IPS DF 4.7 (cell line): ENCODE measurements at regions not wholly inside any gene's neighbourhood (a gene's known extent, or its start where the extent isn't known, plus 50 kb on each side); places are given as distances from the start of the nearest gene placed in this dataset.
"Not testable (repeated sequence)": the region's sequence is repeated elsewhere in the genome, so short reads cannot be mapped to it uniquely, and the experiment has no call there.

Experiments
- DNase-seq: peaks from one replicate; pipeline ENCODE4 v3.0.0-alpha.2; 2013; ENCODE audit warnings: low spot score; ENCODE audit errors: extremely low read depth

DNA sequence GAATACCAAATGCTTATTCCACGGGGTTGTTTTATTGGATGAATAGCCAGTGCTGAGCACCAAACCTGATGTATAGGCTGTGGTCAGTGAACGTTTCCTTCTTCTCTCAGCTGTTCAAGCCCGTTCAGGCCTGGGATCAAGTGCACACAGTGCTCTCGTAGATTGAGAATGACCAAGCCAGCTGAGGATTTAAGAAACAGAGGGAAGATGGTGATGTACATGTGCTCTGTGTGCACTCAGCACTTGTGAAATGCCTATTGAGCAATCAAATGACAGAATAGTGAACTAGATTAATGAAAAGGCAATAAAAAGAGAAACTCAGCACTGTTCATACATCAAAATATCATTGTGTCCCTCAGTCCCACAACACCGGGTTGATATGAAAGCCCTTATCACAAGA is 302.5 kb downstream of the BMPER start:
- no peak for DNase-seq

DNA sequence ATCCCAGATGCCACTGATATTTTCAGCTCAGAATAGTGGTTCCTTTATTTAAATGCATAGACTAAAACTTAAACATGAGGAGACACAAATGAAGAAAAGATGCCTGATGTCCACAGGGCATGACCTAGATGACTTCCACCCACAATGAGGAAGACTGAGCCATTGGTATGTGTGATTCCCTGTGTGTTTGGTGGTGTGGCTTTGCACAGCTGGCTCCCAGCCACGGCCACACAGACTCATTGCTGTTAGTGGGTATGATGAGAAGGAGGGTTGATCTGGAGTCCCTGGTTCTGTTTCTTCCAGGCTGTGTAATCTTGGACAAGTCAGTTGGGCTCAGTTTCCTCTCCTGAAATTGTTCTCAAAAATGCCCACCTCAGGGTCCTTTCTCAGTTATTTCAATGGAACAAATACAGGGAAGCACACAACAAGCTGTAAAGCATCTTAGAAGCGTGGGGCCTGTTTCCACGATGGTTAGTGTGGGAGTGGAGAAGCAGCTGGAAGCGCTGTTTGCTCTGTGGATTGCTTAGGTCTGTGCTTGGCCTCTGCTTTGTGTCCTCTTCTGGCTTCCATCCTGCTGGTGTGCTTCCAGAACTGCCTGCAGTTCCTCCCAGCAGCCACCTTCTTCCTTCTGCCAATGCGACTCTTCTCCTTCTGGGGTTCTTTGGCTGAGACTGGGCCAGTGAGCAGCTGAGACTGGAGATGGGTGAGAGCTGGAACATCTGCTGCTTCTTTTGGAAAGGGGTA is 303.7 kb downstream of the BMPER start:
- no peak for DNase-seq

- DNase-seq: no peak
Measured at GRCh38 chr7:34211018-34211417, 305.7 kb downstream of the BMPER start.

DNA sequence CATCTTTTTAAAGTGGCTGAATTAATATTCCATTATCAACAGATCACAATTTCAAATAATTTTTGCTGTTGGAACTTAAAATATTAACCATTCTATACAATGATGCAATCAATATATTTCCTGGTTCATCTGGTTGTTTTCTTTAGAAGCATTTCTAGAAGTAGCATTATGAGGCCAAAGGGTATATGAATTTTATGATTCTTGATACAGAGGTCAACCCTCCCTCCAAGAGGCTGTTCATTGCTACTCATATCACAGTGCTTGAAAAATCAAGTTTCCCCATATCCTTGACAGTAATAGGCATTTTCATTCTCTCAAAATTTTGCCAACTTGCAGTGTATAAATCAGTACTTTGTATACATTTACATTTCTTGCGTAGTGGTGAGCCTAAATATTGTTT is 312.6 kb downstream of the BMPER start:
- DNase-seq: no peak

- no peak for DNase-seq
Measured at GRCh38 chr7:34219153-34219718, 313.9 kb downstream of the BMPER start.

GRCh38 chr7:34220506-34221185 is 315.3 kb downstream of the BMPER start:
- DNase-seq: no peak

DNA sequence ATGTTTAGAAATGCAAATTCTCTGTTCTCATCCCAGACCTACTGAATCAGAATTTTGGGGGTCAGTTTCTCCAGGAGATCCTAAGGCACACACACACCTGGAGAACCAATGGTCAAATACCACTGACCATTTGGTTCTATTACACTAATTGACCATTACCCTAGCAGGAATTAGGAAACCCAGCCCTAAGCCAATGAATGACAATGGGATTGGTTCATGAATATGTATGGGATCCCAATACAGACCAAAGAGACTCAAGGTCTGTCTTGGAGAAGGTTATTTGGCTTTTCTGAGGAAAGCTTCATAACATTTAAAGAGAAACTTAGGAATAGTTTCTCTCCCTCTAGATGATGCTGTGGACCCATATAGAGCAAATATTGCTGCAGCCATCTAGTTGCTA is 317.0 kb downstream of the BMPER start:
- DNase-seq: no peak

GRCh38 chr7:34222722-34223121 is 317.4 kb downstream of the BMPER start:
- DNase-seq: no peak

DNA sequence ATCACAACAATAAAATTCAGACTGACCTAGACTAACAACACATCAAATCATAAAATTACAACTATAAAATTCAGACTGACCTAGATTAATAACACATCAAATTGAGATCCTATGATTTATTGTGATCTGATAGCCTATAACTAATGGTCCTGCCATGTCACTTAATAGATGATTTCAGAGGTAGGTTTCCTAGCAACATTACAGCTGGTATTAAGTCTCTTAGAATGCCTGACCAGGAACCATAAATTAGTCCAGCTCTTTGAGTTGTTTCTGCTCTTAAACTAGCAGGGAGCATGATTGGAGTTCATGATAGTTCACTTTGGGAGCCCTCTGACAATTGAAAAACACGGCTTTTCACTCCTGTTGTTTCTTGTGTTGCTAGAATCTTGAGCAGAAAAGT is 318.9 kb downstream of the BMPER start:
- DNase-seq: no peak

GRCh38 chr7:34225193-34225592 is 319.9 kb downstream of the BMPER start:
- no peak for DNase-seq

DNA sequence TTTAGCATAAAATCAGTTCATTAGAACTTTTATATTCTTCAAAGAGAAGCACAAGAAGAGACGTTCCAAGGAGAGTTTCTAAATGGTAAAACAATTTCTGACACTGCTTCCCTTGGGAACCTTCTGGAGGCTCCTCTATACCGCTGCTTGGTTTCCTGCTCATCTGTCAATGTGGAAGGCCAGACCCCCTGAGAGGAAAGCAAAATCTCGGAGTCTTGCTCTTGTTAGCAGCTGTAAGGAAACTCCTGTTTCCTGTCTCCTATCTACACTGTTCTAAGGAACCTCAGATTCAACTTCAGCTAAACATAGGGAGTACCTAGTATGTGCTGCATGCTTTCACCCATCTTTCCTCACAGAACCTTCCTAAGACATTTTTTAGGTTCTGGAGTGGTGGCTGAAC is 322.2 kb downstream of the BMPER start:
- no peak for DNase-seq

DNA sequence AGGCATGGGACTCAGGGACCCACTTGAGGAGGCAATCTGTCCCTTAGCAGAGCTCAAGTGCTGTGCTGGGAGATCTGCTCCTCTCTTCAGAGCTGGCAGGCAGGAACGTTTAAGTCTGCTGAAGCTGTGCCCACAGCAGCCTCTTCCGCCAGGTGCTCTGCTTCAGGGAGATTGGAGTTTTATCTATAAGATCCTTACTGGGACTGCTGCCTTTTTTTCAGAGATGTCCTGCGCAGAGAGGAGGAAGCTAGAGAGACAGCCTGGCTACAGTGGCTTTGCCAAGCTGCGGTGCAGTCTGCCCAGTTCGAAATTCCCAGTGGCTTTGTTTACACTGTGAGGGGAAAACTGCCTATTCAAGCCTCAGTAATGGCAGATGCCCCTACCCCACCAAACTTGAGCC is 329.8 kb downstream of the BMPER start:
- not testable (repeated sequence) for DNase-seq

GRCh38 chr7:34236057-34236456 is 330.7 kb downstream of the BMPER start:
- DNase-seq: no peak

- no peak for DNase-seq
Measured at GRCh38 chr7:34236839-34237492, 331.6 kb downstream of the BMPER start.

DNA sequence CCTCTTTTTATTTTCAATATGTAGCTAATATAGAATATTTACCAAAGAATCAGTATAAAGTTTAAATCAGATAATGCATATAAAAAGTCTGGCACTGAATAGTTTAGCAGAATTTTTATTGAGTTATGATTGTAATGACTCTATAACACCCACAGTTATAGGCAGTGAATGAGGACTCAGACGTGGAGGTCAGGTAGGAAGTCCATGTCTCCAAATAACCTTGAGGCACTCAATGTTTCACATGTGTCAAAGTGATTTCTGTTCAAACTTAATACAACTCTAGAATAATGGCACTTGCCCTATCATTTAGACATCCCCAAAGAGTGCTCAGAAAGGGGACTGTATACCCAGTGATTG is 332.1 kb downstream of the BMPER start:
- no peak for DNase-seq

DNA sequence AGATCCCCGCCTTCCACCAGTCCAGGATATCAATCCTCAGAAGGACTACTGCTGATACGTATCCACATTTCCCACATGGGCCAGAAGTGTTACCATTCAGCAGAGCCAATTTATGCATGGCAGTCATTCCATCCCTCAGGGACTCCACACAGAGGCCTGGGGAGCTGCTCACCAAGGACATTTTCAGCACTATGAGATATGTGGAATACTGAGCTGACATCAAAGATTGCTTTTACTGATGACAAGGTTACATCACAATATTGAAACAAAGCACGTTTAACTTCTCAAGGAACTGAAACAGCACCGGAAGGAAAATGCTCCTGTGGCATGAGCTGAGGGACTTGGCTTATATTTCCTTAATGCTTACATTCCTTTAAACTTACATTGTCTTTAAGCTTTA is 335.1 kb downstream of the BMPER start:
- DNase-seq: no peak

DNA sequence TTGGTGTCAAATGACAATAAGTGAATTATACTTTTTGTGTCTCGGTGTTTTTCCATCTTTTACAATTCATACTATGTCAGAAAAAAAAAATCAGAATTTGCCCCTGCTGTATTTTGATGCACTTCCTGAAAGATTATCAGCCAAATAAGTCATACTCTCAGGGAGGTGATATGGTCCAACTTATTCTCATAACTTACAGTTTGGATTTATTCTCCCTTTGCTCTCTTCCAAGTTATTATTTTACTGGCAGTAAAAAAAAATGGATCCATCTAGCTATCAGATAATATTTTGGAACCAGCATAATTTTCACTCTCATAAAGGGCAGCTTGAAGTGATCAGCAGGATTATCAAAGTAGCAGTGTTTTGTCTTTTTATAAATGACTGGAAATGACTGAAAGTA is 337.1 kb downstream of the BMPER start:
- DNase-seq: no peak

DNA sequence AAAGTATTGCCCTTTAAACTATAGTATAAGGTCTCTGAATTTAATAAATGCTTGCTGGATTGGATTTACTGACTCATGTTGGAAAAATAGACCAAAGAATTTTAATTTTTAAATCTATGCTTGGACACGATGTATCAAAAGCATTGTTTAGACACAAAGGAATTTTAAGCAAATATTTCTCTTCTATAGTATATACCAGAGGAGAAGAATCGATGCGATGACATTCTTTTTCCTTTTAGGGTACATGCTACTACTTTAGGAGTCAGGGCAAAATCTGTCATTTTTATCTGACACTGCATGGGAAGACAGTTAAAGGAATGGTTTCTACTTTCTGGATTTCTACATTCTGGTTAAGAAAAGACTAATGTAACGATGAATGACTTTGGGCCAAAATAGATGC is 339.9 kb downstream of the BMPER start:
- DNase-seq: no peak

GRCh38 chr7:34247468-34247867 is 342.1 kb downstream of the BMPER start:
- DNase-seq: no peak

DNA sequence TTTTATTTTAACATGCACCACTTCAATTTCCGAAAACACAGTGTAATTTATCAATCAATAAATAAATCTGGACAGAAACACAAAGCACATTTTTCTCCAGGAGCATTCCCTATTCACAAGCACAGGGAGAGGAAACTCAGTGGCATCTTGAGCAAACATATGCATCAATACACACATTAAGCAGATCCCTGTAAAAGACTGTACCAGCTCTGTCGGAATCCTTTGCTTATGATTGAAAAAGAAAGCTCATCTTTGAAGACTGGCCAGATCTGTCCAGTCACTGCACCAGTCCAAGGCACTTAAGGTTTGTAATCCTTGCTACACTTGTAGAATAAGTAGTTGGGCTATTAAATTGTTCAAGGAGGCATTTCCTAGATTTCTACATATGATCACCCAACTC is 343.9 kb downstream of the BMPER start:
- DNase-seq: no peak

GRCh38 chr7:34260279-34260678 is 354.9 kb downstream of the BMPER start:
- DNase-seq: no peak

- DNase-seq: no peak
Measured at GRCh38 chr7:34263168-34263567, 357.8 kb downstream of the BMPER start.
